Stimulated activated CD4-positive, alpha-beta T cell treated with anti-CD3 and anti-CD28 coated beads, Interleukin-12 subunit alpha, Interleukin-12 subunit beta, amount 100 ng/mL, for 48 hours (primary cell): ENCODE measurements at regions not wholly inside any gene's neighbourhood (a gene's known extent, or its start where the extent isn't known, plus 50 kb on each side); places are given as distances from the start of the nearest gene placed in this dataset.

ENCODE experiments used
- DNase-seq, 3 donors: peaks; one replicate each; pipeline ENCODE4 v3.0.0-alpha.2; 2020; ENCODE audit warnings: low read depth in 2 of 3, low spot score in 1 of 3

- no peak for DNase-seq
These were observed 58.7 kb downstream of the OTOL1 start for GRCh38 chr3:161555320-161555719.

GRCh38 chr3:161556533-161556932, 59.9 kb downstream of the OTOL1 start:
- no peak for DNase-seq

GRCh38 chr3:161556941-161557340, 60.3 kb downstream of the OTOL1 start:
- no peak for DNase-seq

- DNase-seq, result no peak
These were observed 61.0 kb downstream of the OTOL1 start for GRCh38 chr3:161557445-161558150.

DNA sequence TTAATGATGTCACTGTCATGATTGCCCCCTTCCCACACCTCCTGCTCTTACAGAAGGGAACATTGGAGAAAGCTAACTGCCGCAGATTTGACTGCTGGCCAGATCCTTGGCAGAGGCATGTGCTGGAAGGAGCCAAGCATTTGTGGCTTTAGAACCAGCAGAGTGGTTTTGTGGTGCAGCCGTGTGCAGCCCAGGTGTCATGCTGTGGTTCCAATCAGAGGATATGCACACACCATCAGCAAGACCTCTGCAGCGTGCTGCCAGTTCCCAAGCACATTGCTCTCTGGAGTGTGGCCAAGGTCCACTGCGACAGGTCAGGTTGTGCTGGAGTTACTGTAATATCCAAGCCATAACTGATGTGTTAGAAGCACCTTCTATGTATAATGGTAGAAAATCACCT, 61.6 kb downstream of the OTOL1 start:
- DNase-seq, result no peak

- DNase-seq, result peak in 1 of 3 donors; percentile 6
These were observed 62.8 kb downstream of the OTOL1 start for GRCh38 chr3:161559177-161559998.

GRCh38 chr3:161560008-161560637, 63.5 kb downstream of the OTOL1 start:
- DNase-seq, result no peak

DNA sequence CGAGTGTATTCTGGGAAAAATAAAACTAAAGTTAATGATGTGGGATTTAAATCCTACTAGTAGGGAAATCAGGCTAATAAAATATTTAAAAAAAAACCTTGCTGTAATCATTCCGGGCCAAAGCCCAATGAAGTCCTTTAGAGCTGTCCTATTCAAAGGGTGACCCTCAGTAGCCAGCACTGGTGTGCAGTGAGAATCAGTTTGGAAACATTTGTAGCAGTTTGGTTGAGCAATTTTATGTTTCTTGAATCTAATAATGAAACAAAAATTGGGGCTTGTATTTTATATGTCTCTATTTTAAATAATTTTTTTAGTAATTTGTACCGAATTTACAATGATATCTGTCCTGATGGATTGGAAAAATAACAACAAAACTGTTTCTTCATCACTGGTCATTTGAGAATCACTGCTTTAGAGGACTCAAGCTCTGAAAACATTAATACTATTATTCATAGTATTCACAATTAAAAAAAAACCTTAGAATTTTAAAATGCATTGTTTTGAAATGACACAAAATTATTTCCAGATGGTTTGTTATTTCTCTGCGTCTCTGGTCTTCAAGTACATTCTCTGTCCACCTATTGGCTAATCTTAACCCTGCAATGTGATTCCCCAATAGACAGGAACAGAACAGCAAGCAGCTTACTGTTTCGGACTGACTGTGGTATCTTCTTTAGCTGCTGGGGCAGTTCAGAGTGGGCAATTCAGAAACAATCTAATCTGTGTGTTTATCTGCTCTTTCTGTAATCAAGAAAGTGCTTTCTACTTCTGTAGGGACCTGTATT, 71.2 kb downstream of the OTOL1 start:
- no peak for DNase-seq

GRCh38 chr3:161568671-161569070, 72.1 kb downstream of the OTOL1 start:
- no peak for DNase-seq

- no peak for DNase-seq
These were observed 75.3 kb downstream of the OTOL1 start for GRCh38 chr3:161571951-161572350.

- DNase-seq, result no peak
These were observed 76.5 kb downstream of the OTOL1 start for GRCh38 chr3:161573136-161573535.

DNA sequence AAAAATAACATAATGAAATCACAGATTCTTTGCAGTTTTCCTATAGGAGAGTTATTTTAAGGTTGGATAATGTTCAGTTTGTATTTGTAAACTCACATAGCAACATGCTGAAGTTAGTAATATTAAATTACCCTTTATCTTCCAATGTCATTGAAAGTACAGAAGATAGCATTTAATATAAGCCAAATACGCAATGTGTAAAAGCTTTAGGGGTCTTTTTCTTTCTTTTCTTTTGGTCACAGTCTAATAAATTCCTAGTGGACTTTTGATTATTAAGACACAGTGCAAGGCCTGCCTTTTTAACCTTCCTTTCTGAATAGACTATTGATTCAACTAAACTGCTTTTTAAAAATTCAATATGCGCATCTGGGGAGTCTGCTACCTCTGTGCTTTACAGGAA, 79.3 kb downstream of the OTOL1 start:
- no peak for DNase-seq

DNA sequence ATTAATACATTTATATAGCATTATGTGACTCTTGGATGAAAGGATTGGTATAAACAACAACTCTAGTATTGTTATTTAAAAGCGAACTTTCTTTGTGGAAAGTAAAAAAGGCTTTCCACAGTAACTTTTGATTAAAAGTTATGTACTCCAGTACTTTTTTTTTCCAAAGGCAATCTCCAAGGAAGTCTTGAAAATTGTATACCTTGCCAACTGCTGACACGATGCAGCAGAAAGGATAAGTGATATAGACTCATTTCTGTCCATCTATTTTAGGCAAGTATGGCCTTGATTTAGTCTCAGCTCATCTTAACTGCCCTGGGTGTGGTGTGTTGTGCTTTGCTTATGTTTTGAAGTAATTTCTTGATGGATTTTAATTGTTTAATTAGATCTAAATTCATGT, 79.7 kb downstream of the OTOL1 start:
- no peak for DNase-seq

DNA sequence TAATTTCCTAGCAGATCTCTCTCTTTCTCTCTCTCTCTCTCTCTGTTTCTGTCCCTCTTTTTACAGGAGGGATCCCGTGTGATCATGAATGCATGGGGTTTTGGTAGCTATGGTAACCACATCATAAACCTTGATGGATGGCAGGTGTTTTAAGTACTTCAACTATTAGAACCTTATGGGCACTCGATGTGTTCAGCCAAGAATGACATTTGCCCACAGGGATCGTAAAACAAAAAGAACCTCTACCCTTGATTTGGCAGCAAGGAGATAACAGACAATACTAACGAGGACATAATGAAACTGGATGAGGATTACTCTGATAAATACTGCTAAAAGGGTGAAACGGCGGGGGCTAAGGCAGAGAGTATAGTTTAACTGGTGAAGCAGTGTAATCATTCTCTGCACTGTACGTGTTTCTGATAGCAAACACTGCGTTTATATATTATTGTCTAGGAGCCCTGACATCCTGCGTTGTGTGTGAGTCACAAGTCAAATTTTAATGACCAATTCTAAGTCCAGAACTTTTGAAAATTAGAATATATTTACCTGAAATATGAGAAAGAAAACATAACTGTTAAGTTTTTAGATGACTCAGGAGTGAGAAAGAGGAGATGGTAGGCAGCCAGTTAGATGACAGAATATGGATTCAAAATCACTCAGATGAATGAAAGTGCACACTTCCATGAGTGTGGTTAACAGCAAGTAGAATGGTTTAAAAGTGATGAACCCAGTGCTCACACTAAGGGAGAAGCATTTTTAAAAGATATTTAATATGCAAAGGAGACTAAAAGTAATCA, 80.3 kb downstream of the OTOL1 start:
- DNase-seq, result no peak

DNA sequence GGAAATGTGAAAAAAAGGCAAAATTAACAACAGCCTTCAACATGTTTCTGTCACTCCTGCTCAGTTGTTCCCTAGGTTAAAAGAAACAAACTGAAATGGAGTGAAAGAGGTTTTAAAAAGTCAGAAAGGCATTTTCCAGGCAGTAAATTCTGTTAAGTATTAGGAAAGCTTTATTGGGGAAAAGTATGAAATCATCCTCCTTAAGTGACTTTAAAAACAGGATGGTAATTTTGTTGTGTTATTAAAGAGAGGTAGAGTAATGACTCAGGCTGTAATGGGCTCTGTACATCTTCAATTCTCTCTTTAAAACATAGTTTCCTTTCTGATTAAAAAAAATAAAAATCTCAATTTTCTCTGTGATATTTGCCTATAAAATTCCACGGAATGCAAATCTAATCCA, 81.1 kb downstream of the OTOL1 start:
- no peak for DNase-seq

DNA sequence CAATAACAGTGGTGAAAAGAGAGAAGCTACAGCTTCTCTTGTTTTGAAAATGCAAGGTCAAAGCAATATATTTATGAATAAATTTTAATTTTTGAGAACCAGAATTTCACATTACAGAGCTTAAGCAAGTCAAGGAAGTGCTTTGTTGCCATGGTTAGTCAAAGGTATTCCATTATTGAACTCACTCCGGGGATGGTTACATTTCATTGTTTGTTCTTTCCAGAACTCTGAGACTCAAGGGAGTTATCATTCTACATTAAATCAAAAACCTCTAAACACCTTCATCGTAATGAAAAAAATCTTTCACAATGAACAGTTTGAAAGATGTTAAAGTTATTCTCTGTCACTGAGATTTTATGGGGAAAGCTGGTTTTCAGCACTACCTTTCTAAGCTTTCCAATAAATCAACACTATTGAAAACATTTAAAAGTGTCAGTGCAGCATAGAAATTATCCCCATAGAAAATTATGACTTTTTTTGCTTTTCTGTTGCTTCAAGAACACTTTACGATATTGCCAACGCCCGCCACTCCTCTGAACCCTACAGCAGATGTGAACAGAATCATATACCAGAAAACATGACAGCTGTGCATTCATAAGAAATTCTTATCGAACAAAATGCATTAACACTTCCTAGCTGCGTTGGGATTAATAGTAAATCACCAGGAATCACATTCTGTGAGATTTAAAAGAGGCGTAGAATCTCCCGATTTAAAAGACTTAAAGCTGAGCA, 83.0 kb downstream of the OTOL1 start:
- no peak for DNase-seq

- DNase-seq, result no peak
These were observed 89.3 kb downstream of the OTOL1 start for GRCh38 chr3:161585922-161586321.

DNA sequence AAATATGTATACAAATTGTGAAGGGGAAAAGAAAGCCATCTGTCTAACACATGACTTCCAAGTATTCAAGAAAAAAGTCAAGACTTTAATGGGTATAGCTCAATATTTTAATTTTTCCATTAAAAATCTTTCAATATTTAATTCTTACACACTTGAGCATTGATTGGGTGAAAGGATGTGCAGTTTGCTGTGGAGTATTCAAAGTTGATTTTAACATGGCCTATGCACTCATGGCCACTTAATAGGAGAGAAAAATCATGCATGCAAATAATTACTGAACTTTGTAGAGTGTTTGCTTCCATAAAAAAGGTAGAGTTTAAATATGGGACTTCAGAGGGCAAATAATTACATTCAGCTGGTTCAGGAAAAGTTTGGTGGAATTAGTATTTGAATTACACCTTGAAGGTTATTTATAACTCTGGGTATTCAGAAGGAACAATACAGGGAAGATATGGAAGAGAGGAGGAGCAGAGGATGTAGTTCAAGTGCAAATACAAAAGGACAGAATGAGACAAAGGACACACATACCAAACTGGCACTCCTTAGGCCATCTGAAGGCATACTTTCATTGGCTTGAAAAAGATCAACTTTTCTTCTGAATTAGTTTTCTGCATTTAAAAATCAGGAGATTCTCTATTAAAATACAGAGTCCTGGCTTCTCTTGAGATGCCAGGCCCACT, 90.1 kb downstream of the OTOL1 start:
- no peak for DNase-seq

- no peak for DNase-seq
These were observed 102.0 kb downstream of the OTOL1 start for GRCh38 chr3:161598639-161599038.
